Activated naive CD4-positive, alpha-beta T cell treated with anti-CD3 and anti-CD28 coated beads, Interleukin-2, amount 50 U/mL, for 72 hours (primary cell): ENCODE measurements at regions not wholly inside any gene's neighbourhood (a gene's known extent, or its start where the extent isn't known, plus 50 kb on each side); places are given as distances from the start of the nearest gene placed in this dataset.

Source experiments
- ATAC-seq, 2 donors: fragments of 150-1000 bp; cut with Tn5 transposase; 2 replicates each; pipeline ENCODE4 v1.10.0; 2021; ENCODE audit warnings: mild to moderate bottlenecking in 2 of 2, moderate library complexity in 2 of 2
- DNase-seq, 2 donors: peaks; one replicate each; pipeline ENCODE4 v3.0.0; 2021 to 2022; ENCODE audit warnings: low spot score in 2 of 2
- H3K27ac Mint-ChIP-seq, 2 donors: one replicate each; pipeline ENCODE4 v1.8.0; 2022; ENCODE audit warnings: mild to moderate bottlenecking in 2 of 2, mixed read lengths in 2 of 2
- H3K36me3 Mint-ChIP-seq, 2 donors: one replicate each; pipeline ENCODE4 v1.8.0; 2022; ENCODE audit warnings: mixed read lengths in 2 of 2
- H3K9me3 Mint-ChIP-seq, 2 donors: one replicate each; pipeline ENCODE4 v1.8.0; 2022; ENCODE audit warnings: mixed read lengths in 2 of 2

DNA sequence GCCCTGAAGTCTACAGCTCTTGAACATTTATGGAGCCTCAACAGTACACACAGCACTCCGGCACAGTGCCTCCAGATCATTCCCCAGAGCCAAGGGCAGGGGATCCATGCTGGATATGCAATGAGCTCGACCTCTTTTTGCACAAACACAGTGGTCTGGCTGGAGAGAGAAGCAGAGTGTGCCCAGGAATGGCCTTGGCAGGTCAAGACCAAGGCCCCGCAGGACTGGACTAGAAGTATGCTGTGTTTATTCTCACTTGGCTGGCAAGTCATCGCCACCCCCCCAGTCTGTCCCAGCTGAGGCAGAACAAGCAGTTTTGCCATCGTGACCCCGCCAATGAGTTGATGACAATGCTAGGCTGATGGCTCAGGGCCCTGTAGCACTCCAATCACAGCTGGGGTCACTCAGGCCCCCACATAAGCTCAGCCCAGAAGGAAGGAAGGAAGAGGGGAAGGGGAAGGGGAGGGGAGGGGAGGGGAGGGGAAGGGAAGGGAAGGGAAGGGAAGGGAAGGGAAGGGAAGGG, 212.1 kb downstream of the TTC32 start:
- Mint-ChIP-seq H3K36me3 (no peaks in the 10 kb centered on the region), H3K9me3 (no peaks in the 10 kb centered on the region), H3K27ac (no peak overlapping the region)
- ATAC-seq, result no peak
- DNase-seq, result no peak

DNA sequence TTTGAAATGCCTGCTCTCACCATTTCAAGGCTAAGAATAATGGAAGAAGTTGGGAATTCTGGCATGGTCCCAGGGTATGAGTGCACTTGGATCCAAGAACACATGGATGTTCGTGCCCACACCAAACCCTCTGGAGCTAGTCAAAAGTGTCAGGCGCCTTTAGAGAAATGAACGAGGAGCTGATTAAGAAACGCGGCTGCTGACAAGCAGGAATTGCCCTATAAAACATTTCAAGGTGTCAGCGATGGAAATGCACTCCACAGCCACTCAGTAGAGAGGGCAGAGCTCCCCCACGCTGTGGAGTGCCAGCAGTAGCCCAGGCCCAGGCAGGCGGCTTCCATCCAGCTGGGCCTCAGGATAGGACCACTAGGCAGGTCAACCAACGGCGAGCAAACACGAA, 213.7 kb downstream of the TTC32 start:
- Mint-ChIP-seq H3K9me3 (no peaks in the 10 kb centered on the region), H3K27ac (no peak overlapping the region), H3K36me3 (no peaks in the 10 kb centered on the region)
- ATAC-seq (no peak), DNase-seq (no peak)

DNA sequence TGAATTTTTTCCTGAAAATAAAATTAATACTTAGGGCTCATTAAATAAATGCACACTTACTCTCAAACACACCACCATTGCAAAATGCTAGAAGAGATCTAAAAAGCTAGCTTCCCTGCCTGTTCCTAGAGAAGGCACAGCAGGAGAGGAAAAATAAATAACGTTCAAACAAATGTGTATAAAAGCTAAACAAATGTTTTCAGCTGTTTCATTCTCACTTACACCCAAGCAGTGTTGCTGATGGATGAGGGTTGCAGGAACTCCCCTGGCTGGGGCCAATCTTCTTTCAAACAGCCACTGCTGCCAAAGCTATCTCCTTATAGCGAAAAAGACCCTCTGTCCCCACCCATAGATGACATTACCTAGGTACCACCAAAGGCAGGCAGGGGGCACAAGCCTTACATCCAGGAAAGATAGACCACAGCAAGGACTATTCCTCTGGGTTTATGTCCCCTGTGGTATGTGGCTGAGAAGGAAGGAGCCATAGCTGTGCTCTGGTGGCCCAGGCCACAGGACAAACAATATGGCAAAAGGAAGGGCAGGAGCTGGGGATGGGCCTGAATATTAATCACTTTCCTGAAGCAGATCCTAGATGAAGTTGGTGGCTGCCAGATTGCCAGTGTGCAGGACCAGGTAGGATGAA, 214.6 kb downstream of the TTC32 start:
- no peak for DNase-seq
- H3K36me3 Mint-ChIP-seq, result no peaks in the 10 kb centered on the region
- no peak for ATAC-seq
- no peak overlapping the region for H3K27ac Mint-ChIP-seq
- H3K9me3 Mint-ChIP-seq, result no peaks in the 10 kb centered on the region

DNA sequence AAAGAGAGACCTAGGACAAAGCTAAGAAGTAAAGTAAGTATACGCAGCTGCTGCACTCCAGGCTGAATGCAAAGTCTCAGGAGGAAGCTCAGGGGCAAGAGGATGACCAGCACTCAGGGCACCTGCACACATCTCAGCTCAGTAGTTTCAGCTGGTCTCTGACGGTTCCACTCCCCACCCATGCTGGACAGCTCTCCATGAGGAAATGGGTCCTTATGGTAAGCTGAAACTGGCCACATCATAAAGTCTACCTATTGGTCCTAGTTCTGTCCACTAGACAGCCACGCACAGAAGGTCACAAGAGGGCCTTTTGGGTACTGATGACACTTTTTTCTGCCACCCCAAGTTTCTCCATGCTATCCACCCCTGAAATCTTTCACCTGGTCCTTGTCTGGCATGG, 215.3 kb downstream of the TTC32 start:
- no peak overlapping the region for H3K27ac Mint-ChIP-seq
- H3K36me3 Mint-ChIP-seq, result no peaks in the 10 kb centered on the region

DNA sequence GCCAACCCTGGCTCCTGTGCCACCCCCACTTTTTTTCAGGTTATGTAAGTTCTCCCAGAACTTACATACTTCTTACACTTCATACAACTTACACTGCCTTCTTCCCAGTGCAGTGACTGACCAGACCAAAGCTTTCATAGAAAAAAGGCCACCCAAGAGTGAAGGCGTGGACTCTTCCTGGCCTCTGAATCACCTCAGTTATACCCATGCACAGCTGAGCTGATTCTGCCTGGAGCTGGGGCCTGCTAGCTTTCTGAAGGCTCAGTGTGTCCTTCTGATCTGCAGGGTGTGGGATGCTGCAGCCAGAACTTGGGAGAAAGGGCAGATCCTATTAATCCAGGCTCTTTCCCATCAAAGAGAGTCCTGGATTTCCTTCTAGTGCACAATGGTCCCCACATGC, 216.1 kb downstream of the TTC32 start:
- H3K27ac Mint-ChIP-seq, result no peak overlapping the region
- DNase-seq, result no peak
- H3K36me3 Mint-ChIP-seq, result no peaks in the 10 kb centered on the region
- no peak for ATAC-seq
- no peaks in the 10 kb centered on the region for H3K9me3 Mint-ChIP-seq

More for the DNA sequence above, 215.3 kb downstream of the TTC32 start:
- H3K9me3 Mint-ChIP-seq, result no peaks in the 10 kb centered on the region
- ATAC-seq (no peak), DNase-seq (no peak)

DNA sequence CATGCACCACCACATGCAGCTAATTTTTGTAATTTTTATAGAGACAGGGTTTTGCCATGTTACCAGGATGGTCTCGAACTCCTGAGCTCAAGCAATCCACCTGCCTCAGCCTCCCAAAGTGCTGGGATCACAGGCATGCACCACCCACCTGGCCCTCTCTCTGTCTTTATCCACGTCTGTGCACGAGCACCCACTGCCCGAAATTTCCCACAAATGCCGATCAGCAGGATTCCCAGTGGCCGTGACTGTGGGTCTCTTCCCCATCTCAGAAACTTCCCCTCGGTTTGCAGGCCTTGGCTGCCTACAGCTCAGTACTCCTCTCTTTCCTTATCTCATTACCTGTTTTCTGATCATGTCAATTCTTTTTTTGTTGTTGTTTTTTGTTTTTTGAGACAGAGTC, 217.3 kb downstream of the TTC32 start:
- no peaks in the 10 kb centered on the region for H3K36me3 Mint-ChIP-seq
- ATAC-seq (no peak), DNase-seq (no peak)
- H3K27ac Mint-ChIP-seq, result no peak overlapping the region
- H3K9me3 Mint-ChIP-seq, result no peaks in the 10 kb centered on the region

DNA sequence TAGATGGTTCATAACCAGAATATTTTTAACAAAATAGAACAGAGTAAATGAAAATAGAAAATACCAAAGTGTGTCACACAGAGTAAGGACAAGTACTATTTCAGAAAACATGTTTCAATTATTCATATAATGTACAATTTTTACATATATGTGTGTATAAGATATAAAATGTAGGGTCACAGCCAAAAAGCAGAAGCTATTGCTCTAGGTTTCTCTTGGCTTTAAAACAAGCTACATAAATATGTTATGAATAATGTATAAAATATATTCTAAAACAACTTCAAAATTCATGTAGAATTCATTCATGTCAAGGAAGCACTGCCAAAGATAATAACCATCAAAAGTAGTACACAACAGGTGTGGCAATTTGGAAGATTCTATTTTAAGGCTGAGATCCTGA, 218.2 kb downstream of the TTC32 start:
- DNase-seq (no peak), ATAC-seq (no peak)
- no peaks in the 10 kb centered on the region for H3K9me3 Mint-ChIP-seq
- no peak overlapping the region for H3K27ac Mint-ChIP-seq
- no peaks in the 10 kb centered on the region for H3K36me3 Mint-ChIP-seq

DNA sequence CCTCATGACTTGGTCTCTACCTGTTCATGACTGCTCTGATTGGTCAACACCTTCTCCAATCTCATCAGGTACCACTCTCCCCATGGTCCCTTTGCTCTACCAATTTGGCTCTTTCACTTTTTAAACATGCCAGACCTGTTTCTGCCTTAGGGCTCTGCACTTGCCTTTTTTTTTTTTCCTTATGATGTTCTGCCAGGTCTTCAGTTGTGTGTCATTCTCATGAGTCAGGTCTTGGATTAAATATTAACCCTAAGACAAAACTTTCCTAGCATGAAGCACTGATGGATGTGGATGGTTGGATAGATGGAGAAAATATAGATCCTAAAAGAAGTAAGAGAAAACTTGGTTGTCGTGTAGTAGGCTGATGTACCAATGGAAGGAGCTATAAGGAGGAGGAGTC, 219.3 kb downstream of the TTC32 start:
- no peak overlapping the region for H3K27ac Mint-ChIP-seq
- no peak for DNase-seq
- no peaks in the 10 kb centered on the region for H3K9me3 Mint-ChIP-seq
- no peaks in the 10 kb centered on the region for H3K36me3 Mint-ChIP-seq
- ATAC-seq, result no peak

DNA sequence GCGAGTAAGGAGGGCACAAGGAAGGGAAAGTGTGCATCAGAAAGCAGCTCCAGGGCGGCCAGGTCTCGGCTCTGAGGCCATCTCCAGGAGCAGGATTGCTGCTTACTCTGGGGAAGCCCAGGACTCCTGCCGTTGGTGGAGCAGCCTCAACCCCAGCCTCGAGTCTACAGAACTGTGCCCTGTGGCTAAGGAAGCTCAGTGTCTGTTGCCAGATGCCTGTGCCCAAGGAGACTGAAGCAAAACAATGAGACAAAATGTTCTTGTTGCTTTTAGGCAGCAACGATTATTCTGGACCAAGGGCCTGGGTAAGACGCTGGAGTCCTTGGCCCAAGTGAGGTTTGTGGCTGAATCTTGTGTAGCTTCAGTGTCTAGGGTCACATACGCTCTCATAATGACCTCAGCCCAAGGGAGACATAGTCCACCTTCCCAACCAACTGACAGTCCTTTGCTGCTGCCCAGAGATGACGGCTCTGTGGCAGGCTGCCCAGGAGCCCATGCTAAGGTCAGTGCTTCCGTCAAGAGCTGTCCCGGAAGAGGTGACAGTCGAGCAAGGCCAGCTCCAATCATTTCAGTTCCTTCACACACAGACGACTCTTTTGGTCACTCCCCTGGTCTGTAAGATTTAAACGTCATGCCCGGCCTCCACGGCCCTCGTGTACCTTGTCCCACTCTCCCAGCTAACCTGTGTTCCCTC, 223.8 kb downstream of the TTC32 start:
- Mint-ChIP-seq H3K27ac (no peak overlapping the region), H3K36me3 (no peaks in the 10 kb centered on the region), H3K9me3 (no peaks in the 10 kb centered on the region)
- DNase-seq, result no peak
- no peak for ATAC-seq

DNA sequence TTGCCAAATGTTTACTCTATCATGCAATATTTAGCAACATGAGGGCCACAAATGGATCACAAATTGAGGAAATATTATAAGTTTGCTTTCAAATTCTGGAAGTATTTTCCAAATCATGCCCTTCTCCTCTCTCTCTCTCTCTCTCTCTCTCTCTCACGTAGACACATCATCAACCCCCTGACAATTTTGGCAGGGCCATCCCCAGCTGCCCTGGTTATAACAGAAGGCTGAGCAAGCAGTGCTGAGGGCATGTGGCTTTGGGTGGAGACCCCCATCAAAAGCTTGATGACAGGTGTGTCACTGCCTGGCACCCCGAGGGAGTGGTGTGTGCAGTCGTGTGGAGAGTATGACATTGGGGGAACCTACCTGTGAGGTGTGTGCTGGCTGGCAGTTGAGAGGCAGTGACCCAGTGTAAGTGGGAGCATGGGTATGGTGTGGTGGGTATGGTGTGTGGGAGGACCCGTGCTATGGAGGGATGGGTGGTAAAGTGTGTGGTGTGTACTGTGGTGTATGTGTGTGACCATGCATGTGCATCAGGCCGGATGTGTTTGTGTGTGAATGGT, 224.5 kb downstream of the TTC32 start:
- Mint-ChIP-seq H3K36me3 (no peaks in the 10 kb centered on the region), H3K27ac (no peak overlapping the region), H3K9me3 (no peaks in the 10 kb centered on the region)
- ATAC-seq (no peak), DNase-seq (no peak)

DNA sequence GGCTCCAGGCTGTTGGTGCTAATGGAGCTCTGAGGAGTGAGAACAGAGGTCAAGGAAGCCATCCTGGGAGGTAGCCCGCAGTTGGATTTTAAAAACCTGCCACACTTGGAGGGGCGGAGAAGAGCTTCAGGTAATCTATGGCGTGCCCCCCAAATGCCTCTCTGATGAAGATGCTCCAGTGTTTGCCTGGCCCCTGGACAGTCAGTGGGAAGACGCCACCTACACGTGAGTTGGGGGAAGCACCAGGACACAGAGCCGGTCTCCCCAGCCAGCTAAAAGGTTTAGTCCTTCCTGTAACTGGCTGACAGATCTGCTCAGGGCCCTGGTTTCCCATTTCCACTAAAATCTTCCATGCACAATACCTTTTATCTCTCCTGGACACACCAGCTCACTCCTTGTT, 225.0 kb downstream of the TTC32 start:
- DNase-seq, result no peak
- Mint-ChIP-seq H3K27ac (no peak overlapping the region), H3K9me3 (no peaks in the 10 kb centered on the region), H3K36me3 (no peaks in the 10 kb centered on the region)
- no peak for ATAC-seq

DNA sequence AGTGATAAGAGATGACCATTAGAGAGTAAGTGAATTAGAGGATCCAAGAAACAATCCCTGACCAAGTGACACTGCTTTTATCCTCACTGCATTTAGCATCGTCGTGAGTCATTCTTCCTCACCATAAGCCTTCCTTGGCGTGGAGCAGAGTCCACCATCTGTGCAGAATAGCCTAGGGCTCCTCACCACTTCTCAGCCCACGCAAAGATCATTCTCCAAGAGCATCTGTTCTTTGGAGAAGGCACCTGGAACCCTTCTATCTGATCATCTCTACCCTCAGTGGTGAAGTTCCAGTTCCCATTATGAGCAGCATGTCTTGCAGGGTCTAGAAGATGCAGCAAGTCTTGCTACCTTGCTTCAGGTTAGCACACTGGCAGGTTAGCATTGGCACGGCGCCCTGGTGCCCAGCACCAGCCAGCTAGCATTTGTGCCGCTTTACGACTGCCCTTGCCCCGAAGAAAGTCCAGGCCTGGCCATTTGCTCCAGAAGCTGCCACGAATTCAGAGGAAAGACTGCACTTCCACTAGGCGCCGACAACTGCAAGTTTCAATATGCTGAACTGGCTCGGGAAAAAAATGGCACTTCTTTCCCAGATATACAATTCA, 225.8 kb downstream of the TTC32 start:
- Mint-ChIP-seq H3K36me3 (no peaks in the 10 kb centered on the region), H3K27ac (no peak overlapping the region), H3K9me3 (no peaks in the 10 kb centered on the region)
- no peak for ATAC-seq
- no peak for DNase-seq

DNA sequence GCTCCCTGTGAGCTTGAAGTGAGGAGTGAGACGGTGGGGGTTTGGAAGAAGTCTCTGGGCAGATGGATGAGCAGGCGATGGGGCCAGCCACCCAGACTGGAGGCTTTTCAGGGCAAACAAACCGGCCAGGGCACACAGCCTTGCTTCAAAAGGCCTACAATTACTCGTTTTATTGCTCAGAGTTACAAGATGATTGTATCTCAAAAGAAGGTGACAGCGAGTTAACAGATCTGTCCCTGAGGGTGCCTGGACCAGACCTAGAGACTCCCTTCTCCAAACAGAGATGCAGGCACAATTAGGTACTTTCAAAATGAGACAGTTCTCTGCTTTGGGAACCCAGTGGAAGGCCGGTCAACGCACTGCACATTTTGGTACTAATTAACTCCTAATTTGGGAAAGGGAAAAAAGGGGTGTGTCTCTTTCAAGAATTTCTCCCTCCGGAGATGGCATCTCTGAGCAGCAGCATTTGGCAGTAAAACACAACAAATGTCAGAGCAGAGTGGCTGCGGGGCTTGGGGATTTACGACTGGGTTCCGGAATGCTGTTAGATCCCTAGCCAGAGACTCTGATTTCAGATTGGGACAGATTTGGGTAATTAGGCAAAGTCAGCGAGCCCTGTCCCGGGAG, 226.7 kb downstream of the TTC32 start:
- DNase-seq (no peak), ATAC-seq (no peak)
- Mint-ChIP-seq H3K36me3 (no peaks in the 10 kb centered on the region), H3K9me3 (no peaks in the 10 kb centered on the region), H3K27ac (no peak overlapping the region)

DNA sequence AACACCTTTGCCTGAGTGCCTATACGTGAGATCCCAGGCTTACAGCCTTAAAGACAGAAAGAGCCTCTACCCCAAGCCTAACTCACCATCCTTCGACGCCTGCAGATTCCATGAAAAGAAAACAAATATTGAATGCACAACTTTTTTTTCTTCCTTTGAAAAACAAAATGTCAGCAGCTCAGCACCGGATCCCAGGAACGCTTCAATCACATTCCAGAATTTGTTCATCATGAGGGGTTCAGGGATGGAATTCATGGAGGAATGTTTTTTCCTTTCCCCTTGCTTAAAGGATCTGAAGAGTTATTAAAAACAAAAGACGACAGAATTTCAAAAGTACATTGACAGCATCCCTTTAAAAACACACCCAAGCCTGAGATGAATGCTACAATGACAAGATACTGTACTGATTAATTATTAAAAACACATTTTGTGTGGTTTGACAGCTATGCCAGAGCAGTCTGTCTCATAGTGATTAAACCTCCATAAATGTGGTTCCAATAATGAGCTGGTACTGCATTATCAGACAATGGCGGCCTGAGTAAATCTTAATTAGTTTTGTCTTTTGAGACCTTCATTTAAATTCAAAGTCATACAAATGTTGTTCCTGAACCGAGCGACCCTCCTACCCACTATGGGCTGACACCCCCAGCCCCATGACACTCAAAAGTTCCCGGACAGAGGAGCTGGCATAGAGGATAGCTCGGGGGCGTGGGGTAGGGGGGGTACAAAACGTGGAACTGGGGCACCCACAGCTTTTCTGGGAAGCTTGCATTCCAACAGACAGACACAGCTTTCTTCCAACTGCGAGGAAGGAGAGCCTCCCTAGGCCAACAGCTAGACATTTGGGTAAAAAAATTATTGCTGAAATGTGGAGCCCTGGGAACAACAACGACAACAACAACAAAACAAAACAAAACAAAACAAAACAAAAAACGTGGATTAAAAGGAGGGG, 227.5 kb downstream of the TTC32 start:
- Mint-ChIP-seq H3K36me3 (no peaks in the 10 kb centered on the region), H3K9me3 (no peaks in the 10 kb centered on the region), H3K27ac (no peak overlapping the region)
- ATAC-seq, result no peak
- DNase-seq, result no peak

DNA sequence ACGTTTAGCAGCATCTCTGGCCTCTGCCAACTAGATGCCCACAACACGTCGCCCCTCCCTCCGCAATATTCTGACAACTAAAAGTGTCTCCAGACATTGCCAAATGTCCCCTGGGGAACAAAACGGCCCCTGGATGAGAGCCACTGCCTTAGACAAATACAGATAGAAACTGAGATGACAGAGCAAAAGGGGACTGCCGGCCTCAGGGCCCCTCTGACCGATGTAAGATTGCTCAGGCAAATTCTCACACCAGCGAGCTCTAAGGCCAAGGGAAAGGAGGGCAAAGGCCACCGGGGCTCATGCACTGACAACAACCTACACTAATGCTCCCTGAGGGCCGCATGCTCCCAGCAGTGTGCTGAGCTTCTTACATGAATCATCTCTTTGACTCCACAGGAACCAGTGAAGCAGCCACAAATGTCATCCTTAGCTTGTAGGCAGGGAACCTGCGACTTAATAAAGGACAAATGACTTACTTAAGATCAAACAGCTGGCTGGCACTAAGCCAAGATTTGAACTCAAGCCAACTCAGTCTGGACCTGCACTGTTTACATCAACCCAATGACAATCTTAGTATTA, 228.5 kb downstream of the TTC32 start:
- H3K27ac Mint-ChIP-seq, result no peak overlapping the region
- H3K9me3 Mint-ChIP-seq, result no peaks in the 10 kb centered on the region
- DNase-seq (no peak), ATAC-seq (no peak)
- no peaks in the 10 kb centered on the region for H3K36me3 Mint-ChIP-seq

DNA sequence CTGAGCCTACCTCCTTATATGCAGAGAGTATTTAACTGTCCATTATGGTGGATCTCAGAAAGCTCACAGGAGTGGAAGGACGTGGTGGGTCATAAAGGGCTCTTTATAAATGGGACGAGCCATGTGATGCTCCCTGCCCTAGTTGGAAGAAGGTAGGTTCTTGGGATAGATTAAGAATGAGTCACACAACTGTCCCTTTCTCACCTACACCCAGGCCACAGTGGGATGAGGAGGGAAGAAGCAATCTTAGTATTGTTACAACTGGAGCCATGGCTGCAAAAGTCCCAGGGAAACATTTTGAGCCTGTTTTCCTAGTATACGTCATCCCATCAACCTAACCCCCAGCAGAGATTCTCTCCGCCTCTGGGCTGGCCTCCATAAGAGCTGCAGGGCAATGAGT, 229.9 kb downstream of the TTC32 start:
- Mint-ChIP-seq H3K9me3 (no peaks in the 10 kb centered on the region), H3K36me3 (no peaks in the 10 kb centered on the region), H3K27ac (no peak overlapping the region)
- DNase-seq, result no peak
- ATAC-seq, result no peak
